ENCODE measurements at regions not wholly inside any gene's neighbourhood (a gene's known extent, or its start where the extent isn't known, plus 50 kb on each side); places are given as distances from the start of the nearest gene placed in this dataset.

- POLR2A ChIA-PET: no interaction called here
- CTCF ChIA-PET: no interaction called here
- intact Hi-C loops (cut with DNase I, micrococcal nuclease): no loop called here
- Mint-ChIP-seq H3K4me3 (no peak overlapping the region), H3K27me3 (no peaks in the 10 kb centered on the region), H3K4me1 (peaks cover 38% of the 10 kb centered on the region), H3K36me3 (ENCODE audit: low read depth) (no peaks in the 10 kb centered on the region), H3K27ac (no peak overlapping the region), H3K9me3 (ENCODE audit: low read depth) (no peaks in the 10 kb centered on the region)
- no peak for DNase-seq
- no peak for ATAC-seq
Measured at GRCh38 chr3:30289766-30290165, 316.6 kb upstream of the TGFBR2 start.

GRCh38 chr3:30290479-30290878, 315.9 kb upstream of the TGFBR2 start:
- peaks cover 35% of the 10 kb centered on the region for H3K4me1 Mint-ChIP-seq
- CTCF ChIA-PET: interaction anchor here (0.8 kb wide), 1 partner anchor 93 kb away, joined by 3 read pairs; no protein-coding TSS in a partner anchor

GRCh38 chr3:30292192-30292893, 314.1 kb upstream of the TGFBR2 start:
- ATAC-seq: peak; percentile 36
- CTCF ChIA-PET: no interaction called here
- POLR2A ChIA-PET: no interaction called here

More at GRCh38 chr3:30290479-30290878, 315.9 kb upstream of the TGFBR2 start:
- DNase-seq (no peak), ATAC-seq (no peak)
- POLR2A ChIA-PET: no interaction called here
- Mint-ChIP-seq H3K9me3 (ENCODE audit: low read depth) (no peaks in the 10 kb centered on the region), H3K27ac (no peak overlapping the region), H3K4me3 (no peak overlapping the region), H3K27me3 (no peaks in the 10 kb centered on the region), H3K36me3 (ENCODE audit: low read depth) (no peaks in the 10 kb centered on the region)
- intact Hi-C loops (cut with DNase I, micrococcal nuclease): no loop called here

GRCh38 chr3:30293621-30294240, 312.7 kb upstream of the TGFBR2 start:
- intact Hi-C loops (cut with DNase I, micrococcal nuclease): no loop called here
- H3K4me1 Mint-ChIP-seq: peaks cover 21% of the 10 kb centered on the region
- no peak overlapping the region for H3K4me3 Mint-ChIP-seq
- DNase-seq (no peak), ATAC-seq (no peak)
- H3K27ac Mint-ChIP-seq: no peak overlapping the region
- ChIA-PET CTCF (interaction anchor here (1.8 kb wide), 1 partner anchor 32 kb away, joined by 4 read pairs; no protein-coding TSS in a partner anchor), POLR2A (interaction anchor here (0.6 kb wide), 1 partner anchor 341 kb away, joined by 3 read pairs; no protein-coding TSS in a partner anchor)
- no peaks in the 10 kb centered on the region for H3K36me3 Mint-ChIP-seq (ENCODE audit: low read depth)
- H3K9me3 Mint-ChIP-seq (ENCODE audit: low read depth): no peaks in the 10 kb centered on the region
- no peaks in the 10 kb centered on the region for H3K27me3 Mint-ChIP-seq

More at GRCh38 chr3:30292192-30292893, 314.1 kb upstream of the TGFBR2 start:
- intact Hi-C loops (cut with DNase I, micrococcal nuclease): no loop called here
- no peaks in the 10 kb centered on the region for H3K36me3 Mint-ChIP-seq (ENCODE audit: low read depth)
- peak overlapping the region; percentile 10 for H3K27ac Mint-ChIP-seq
- peaks cover 22% of the 10 kb centered on the region for H3K4me1 Mint-ChIP-seq
- H3K4me3 Mint-ChIP-seq: no peak overlapping the region
- H3K27me3 Mint-ChIP-seq: no peaks in the 10 kb centered on the region
- no peak for DNase-seq
- no peaks in the 10 kb centered on the region for H3K9me3 Mint-ChIP-seq (ENCODE audit: low read depth)

- no peak overlapping the region for H3K4me3 Mint-ChIP-seq
- no peaks in the 10 kb centered on the region for H3K36me3 Mint-ChIP-seq (ENCODE audit: low read depth)
- ChIA-PET CTCF (interaction anchor here (1.8 kb wide), 1 partner anchor 31 kb away, joined by 4 read pairs; no protein-coding TSS in a partner anchor), POLR2A (no interaction called here)
- H3K27ac Mint-ChIP-seq: no peak overlapping the region
- no peaks in the 10 kb centered on the region for H3K9me3 Mint-ChIP-seq (ENCODE audit: low read depth)
- DNase-seq: no peak
- no peaks in the 10 kb centered on the region for H3K27me3 Mint-ChIP-seq
- no peak for ATAC-seq
- H3K4me1 Mint-ChIP-seq: peaks cover 17% of the 10 kb centered on the region
- intact Hi-C loops (cut with DNase I, micrococcal nuclease): no loop called here
Measured at GRCh38 chr3:30294241-30294667, 312.1 kb upstream of the TGFBR2 start.

GRCh38 chr3:30297112-30297511, 309.3 kb upstream of the TGFBR2 start:
- H3K9me3 Mint-ChIP-seq (ENCODE audit: low read depth): no peaks in the 10 kb centered on the region
- POLR2A ChIA-PET: no interaction called here
- H3K27ac Mint-ChIP-seq: no peak overlapping the region
- peaks cover 3% of the 10 kb centered on the region for H3K27me3 Mint-ChIP-seq
- H3K4me3 Mint-ChIP-seq: no peak overlapping the region
- CTCF ChIA-PET: interaction anchor here (0.7 kb wide), 1 partner anchor 1691 kb away, joined by 3 read pairs; no protein-coding TSS in a partner anchor
- intact Hi-C loops (cut with DNase I, micrococcal nuclease): no loop called here
- no peaks in the 10 kb centered on the region for H3K36me3 Mint-ChIP-seq (ENCODE audit: low read depth)
- ATAC-seq (no peak), DNase-seq (no peak)
- peaks cover 14% of the 10 kb centered on the region for H3K4me1 Mint-ChIP-seq

- POLR2A ChIA-PET: no interaction called here
- no peaks in the 10 kb centered on the region for H3K36me3 Mint-ChIP-seq (ENCODE audit: low read depth)
- peaks cover 10% of the 10 kb centered on the region for H3K4me1 Mint-ChIP-seq
- peaks cover 4% of the 10 kb centered on the region for H3K9me3 Mint-ChIP-seq (ENCODE audit: low read depth)
- intact Hi-C loops (cut with DNase I, micrococcal nuclease): loop anchor here in 1 of 2 experiments (2.0 kb wide), 1 partner anchor 57 kb away; no protein-coding TSS in a partner anchor
- CTCF ChIA-PET: interaction anchor here (0.6 kb wide), 1 partner anchor 396 kb away, joined by 3 read pairs; no protein-coding TSS in a partner anchor
- H3K27ac Mint-ChIP-seq: no peak overlapping the region
- H3K4me3 Mint-ChIP-seq: no peak overlapping the region
- DNase-seq (no peak), ATAC-seq (no peak)
- peaks cover 3% of the 10 kb centered on the region for H3K27me3 Mint-ChIP-seq
Measured at GRCh38 chr3:30299674-30300385, 306.6 kb upstream of the TGFBR2 start.

GRCh38 chr3:30300809-30301208, 305.6 kb upstream of the TGFBR2 start:
- DNase-seq (no peak), ATAC-seq (no peak)
- intact Hi-C loops (cut with DNase I, micrococcal nuclease): loop anchor here in 1 of 2 experiments (2.0 kb wide), 1 partner anchor 56 kb away; no protein-coding TSS in a partner anchor
- H3K27ac Mint-ChIP-seq: no peak overlapping the region
- H3K27me3 Mint-ChIP-seq: peaks cover 3% of the 10 kb centered on the region
- peaks cover 10% of the 10 kb centered on the region for H3K4me1 Mint-ChIP-seq
- peaks cover 4% of the 10 kb centered on the region for H3K9me3 Mint-ChIP-seq (ENCODE audit: low read depth)
- no peaks in the 10 kb centered on the region for H3K36me3 Mint-ChIP-seq (ENCODE audit: low read depth)
- POLR2A ChIA-PET: no interaction called here
- H3K4me3 Mint-ChIP-seq: no peak overlapping the region
- CTCF ChIA-PET: interaction anchor here (0.6 to 2.7 kb wide), 4 partner anchors 18 to 395 kb away, joined by 3 to 6 read pairs (median 3); no protein-coding TSS in a partner anchor

GRCh38 chr3:30302027-30302426, 304.4 kb upstream of the TGFBR2 start:
- Mint-ChIP-seq H3K9me3 (ENCODE audit: low read depth) (peaks cover 13% of the 10 kb centered on the region), H3K27ac (no peak overlapping the region), H3K4me3 (no peak overlapping the region), H3K4me1 (peaks cover 10% of the 10 kb centered on the region), H3K27me3 (peaks cover 3% of the 10 kb centered on the region), H3K36me3 (ENCODE audit: low read depth) (no peaks in the 10 kb centered on the region)
- DNase-seq (no peak), ATAC-seq (peak; percentile 89)
- POLR2A ChIA-PET: no interaction called here
- intact Hi-C loops (cut with DNase I, micrococcal nuclease): no loop called here
- CTCF ChIA-PET: interaction anchor here (2.7 kb wide), 1 partner anchor 17 kb away, joined by 6 read pairs; no protein-coding TSS in a partner anchor

- intact Hi-C loops (cut with DNase I, micrococcal nuclease): no loop called here
- Mint-ChIP-seq H3K36me3 (ENCODE audit: low read depth) (no peaks in the 10 kb centered on the region), H3K4me1 (peaks cover 10% of the 10 kb centered on the region), H3K27ac (no peak overlapping the region), H3K9me3 (ENCODE audit: low read depth) (peaks cover 13% of the 10 kb centered on the region), H3K4me3 (no peak overlapping the region), H3K27me3 (peaks cover 3% of the 10 kb centered on the region)
- CTCF ChIA-PET: no interaction called here
- DNase-seq (no peak), ATAC-seq (no peak)
- POLR2A ChIA-PET: no interaction called here
Measured at GRCh38 chr3:30303770-30304169, 302.6 kb upstream of the TGFBR2 start.

GRCh38 chr3:30305021-30305420, 301.4 kb upstream of the TGFBR2 start:
- DNase-seq: no peak
- ChIA-PET CTCF (no interaction called here), POLR2A (no interaction called here)
- H3K9me3 Mint-ChIP-seq (ENCODE audit: low read depth): peaks cover 13% of the 10 kb centered on the region
- H3K36me3 Mint-ChIP-seq (ENCODE audit: low read depth): no peaks in the 10 kb centered on the region
- H3K27ac Mint-ChIP-seq: no peak overlapping the region
- no peak overlapping the region for H3K4me3 Mint-ChIP-seq
- H3K27me3 Mint-ChIP-seq: peaks cover 3% of the 10 kb centered on the region
- peaks cover 6% of the 10 kb centered on the region for H3K4me1 Mint-ChIP-seq
- intact Hi-C loops (cut with DNase I, micrococcal nuclease): no loop called here
- ATAC-seq: no peak

All from activated CD4-positive, alpha-beta T cell treated with anti-CD3 and anti-CD28 coated beads for 36 hours (primary cell).